GM12878 (cell line): ENCODE measurements at regions not wholly inside any gene's neighbourhood (a gene's known extent, or its start where the extent isn't known, plus 50 kb on each side); places are given as distances from the start of the nearest gene placed in this dataset.

Experiments used
- ATAC-seq: fragments of 200-7000 bp; cut with Tn5 transposase; 3 replicates; pipeline ENCODE4 v1.9.1; 2020; ENCODE audit warnings: mild to moderate bottlenecking, moderate library complexity
- BruUV-seq: library from RNA; stranded (reverse); fragments of 400-500 nt; replicated peaks from 2 replicates; lab custom pipeline; 2021; lab: Mats Ljungman, UMichigan
- CTCF ChIA-PET: fragments of 300-600 bp; sonication (Branson Sonifier 250); formaldehyde crosslinking; extraction: SDS; loops from one replicate; lab custom pipeline; 2021; ENCODE audit warnings: inconsistent platforms; lab: Yijun Ruan, JAX
- POLR2A ChIA-PET: fragments of 350-600 bp; formaldehyde crosslinking; extraction: SDS; loops from one replicate; lab custom pipeline; 2021; ENCODE audit warnings: inconsistent platforms; lab: Charles Lee
- RAD21 ChIA-PET: fragments of 300-600 bp; sonication (Branson Sonifier 250); formaldehyde crosslinking; loops from one replicate; lab custom pipeline; 2023; ENCODE audit warnings: antibody characterized with exemption; ENCODE audit not compliant: unreplicated experiment; lab: Charles Lee
- SMC1A ChIA-PET: fragments of 300-600 bp; sonication (Branson Sonifier 250); formaldehyde crosslinking; loops from one replicate; lab custom pipeline; 2023; ENCODE audit not compliant: unreplicated experiment, uncharacterized antibody; lab: Charles Lee
- DNase-seq: peaks from one replicate; pipeline ENCODE4 v3.0.0-alpha.2; 2011; ENCODE audit warnings: low read depth, low spot score
- FAIRE-seq: peaks from 3 replicates; lab custom pipeline; 2011; peaks lifted over from hg19 to GRCh38; lab: Jason Lieb, UNC
- H2AFZ ChIP-seq: 2 replicates; pipeline ENCODE4 v1.6.0; 2011; ENCODE audit warnings: low read depth, low read length, control low read depth; ENCODE audit not compliant: control insufficient read depth
- H3K27ac ChIP-seq: 2 replicates; pipeline ENCODE4 v1.5.1; 2011; ENCODE audit warnings: control low read depth; ENCODE audit not compliant: control insufficient read depth, insufficient read depth
- H3K27me3 ChIP-seq, 2 experiments: replicated peaks in 1 of 2; 2 replicates each; pipeline versions ENCODE4 v1.6.0 to v1.6.1; 2011; ENCODE audit warnings: low read length in 1 of 2; ENCODE audit not compliant: control insufficient read depth in 2 of 2, insufficient read depth in 2 of 2
- H3K36me3 ChIP-seq, 2 experiments: 2 replicates each; pipeline ENCODE4 v1.5.1; 2011; ENCODE audit warnings: low read length in 1 of 2; ENCODE audit not compliant: control insufficient read depth in 2 of 2, insufficient read depth in 2 of 2
- H3K4me1 ChIP-seq: 2 replicates; pipeline ENCODE4 v1.6.1; 2011; ENCODE audit warnings: mild to moderate bottlenecking, low read length, moderate library complexity, mixed read lengths; ENCODE audit not compliant: control insufficient read depth, insufficient read depth
- H3K4me2 ChIP-seq: 2 replicates; pipeline ENCODE4 v1.6.0; 2011; ENCODE audit warnings: control low read depth; ENCODE audit not compliant: control insufficient read depth, insufficient read depth
- H3K4me3 ChIP-seq: fragments of 200-600 bp; sonication (generic); 2 replicates; pipeline ENCODE4 v1.5.1; 2016
- H3K79me2 ChIP-seq: 2 replicates; pipeline ENCODE4 v1.6.0; 2011; ENCODE audit warnings: low read length; ENCODE audit not compliant: control insufficient read depth, insufficient read depth
- H3K9ac ChIP-seq: 2 replicates; pipeline ENCODE4 v1.8.0; 2011; ENCODE audit warnings: low read length, control low read depth, mixed read lengths; ENCODE audit not compliant: control insufficient read depth, insufficient read depth
- H3K9me3 ChIP-seq: replicated peaks from 3 replicates; pipeline ENCODE4 v1.5.1; 2011; ENCODE audit warnings: mild to moderate bottlenecking, low read length; ENCODE audit not compliant: control insufficient read depth, insufficient read depth
- H4K20me1 ChIP-seq: 2 replicates; pipeline ENCODE4 v1.6.0; 2011; ENCODE audit not compliant: control insufficient read depth, insufficient read depth
- BRCA1 ChIP-seq: IDR thresholded peaks from 2 replicates; pipeline ENCODE4 v1.6.1; 2011; ENCODE audit warnings: low read depth, low read length, improper control_type of control experiment
- CBX3 ChIP-seq: fragments of 200-600 bp; sonication (generic); IDR thresholded peaks from 2 replicates; pipeline ENCODE4 v1.6.1; 2016; ENCODE audit warnings: low read depth, borderline replicate concordance
- ETV6 ChIP-seq, 2 experiments: fragments of 450-650 bp in 1 of 2; IDR thresholded peaks in 1 of 2; conservative IDR thresholded peaks in 1 of 2; 2 replicates each; pipeline ENCODE4 v1.6.1; 2014; ENCODE audit warnings: antibody characterized with exemption in 1 of 2, borderline replicate concordance in 1 of 2, low read depth in 1 of 2, mild to moderate bottlenecking in 1 of 2, moderate library complexity in 1 of 2
- FOS ChIP-seq: IDR thresholded peaks from 3 replicates; pipeline ENCODE4 v1.6.1; 2011; ENCODE audit warnings: borderline replicate concordance; ENCODE audit not compliant: insufficient read length; ENCODE audit errors: extremely low read depth
- NR2F1 ChIP-seq: fragments of 450-650 bp; conservative IDR thresholded peaks from 2 replicates; pipeline ENCODE4 v1.6.1; 2017; ENCODE audit warnings: mild to moderate bottlenecking
- SIX5 ChIP-seq: IDR thresholded peaks from 2 replicates; pipeline ENCODE4 v1.6.1; 2011; ENCODE audit warnings: mild to moderate bottlenecking, low read depth, low read length, moderate library complexity; ENCODE audit not compliant: severe bottlenecking
- SPI1 ChIP-seq: IDR thresholded peaks from 2 replicates; pipeline ENCODE4 v1.6.1; 2011; ENCODE audit warnings: low read depth, mild to moderate bottlenecking, low read length, moderate library complexity, borderline replicate concordance; ENCODE audit not compliant: insufficient read depth
- STAT3 ChIP-seq: IDR thresholded peaks from 2 replicates; pipeline ENCODE4 v1.6.1; 2011; ENCODE audit warnings: low read depth, low read length, improper control_type of control experiment
- ZNF622 ChIP-seq: fragments of 450-650 bp; IDR thresholded peaks from 2 replicates; pipeline ENCODE4 v1.6.1; 2017; ENCODE audit warnings: mild to moderate bottlenecking, inconsistent platforms
- WGBS: methylation state at CpG from one replicate; pipeline ENCODE4 v1.1.6; 2016; ENCODE audit warnings: low lambda C conversion rate; ENCODE audit not compliant: insufficient replicate concordance, insufficient coverage; ENCODE audit errors: missing lambda C conversion rate; 5-methylcytosine and 5-hydroxymethylcytosine counted together
- in situ Hi-C: fragments of 300-500 bp; cut with MboI; formaldehyde crosslinking; loops from 9 replicates; pipeline ENCODE4 v1.14.3; 2018; ENCODE audit warnings: mixed read lengths
- intact Hi-C: fragments of 100-400 bp; cut with micrococcal nuclease; formaldehyde crosslinking; loops from one replicate; pipeline ENCODE4 v1.14.2; 2022; ENCODE audit not compliant: unreplicated experiment
- TF ChIP-seq, protein P1 (sequence below): fragments of 450-650 bp; IDR thresholded peaks from 2 replicates; pipeline ENCODE4 v1.6.1; 2017; ENCODE audit warnings: low read depth, mild to moderate bottlenecking, moderate library complexity
- TF ChIP-seq, protein P2 (sequence below): fragments of 150-350 bp; IDR thresholded peaks from 2 replicates; pipeline ENCODE4 v1.6.1; 2016; ENCODE audit warnings: low read depth, low read length

DNA sequence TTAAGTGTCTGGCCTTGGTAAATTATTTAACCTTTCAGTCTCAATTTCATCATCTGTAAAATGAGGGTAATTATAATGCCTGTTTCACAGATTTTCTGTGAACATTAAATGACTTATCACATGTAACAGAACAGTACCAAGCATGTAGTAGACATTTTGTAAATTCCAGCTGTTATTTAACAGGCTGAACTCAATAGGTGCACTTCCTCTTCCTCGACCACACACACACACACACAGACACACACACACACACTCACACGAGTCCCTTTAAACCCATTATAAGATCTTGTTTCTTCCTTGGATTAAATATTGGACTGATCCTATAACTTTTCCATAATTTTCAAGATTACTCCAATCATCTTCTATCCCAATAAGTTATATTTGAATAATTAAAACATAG is 53.4 kb upstream of the COL25A1 start:
- H3K9ac ChIP-seq = no peak overlapping the region
- H3K27ac ChIP-seq = no peak overlapping the region
- in situ Hi-C loops = no loop called here
- H3K36me3 ChIP-seq = no peaks in the 10 kb centered on the region
- no TSS peak for BruUV-seq
- no peaks in the 10 kb centered on the region for H3K4me1 ChIP-seq
- ChIA-PET CTCF (interaction anchor here (1.2 kb wide), 1 partner anchor 62 kb away, joined by 3 read pairs; no protein-coding TSS in a partner anchor), RAD21 (interaction anchor here (0.7 kb wide), 1 partner anchor 1157 kb away, joined by 3 read pairs; no protein-coding TSS in a partner anchor), SMC1A (interaction anchor here (0.8 to 1.1 kb wide), 2 partner anchors 15 to 60 kb away, joined by 3 read pairs; no protein-coding TSS in a partner anchor), POLR2A (no interaction called here)
- ATAC-seq (peak; percentile 56; the same call in 2 of the 3 replicates), DNase-seq (no peak), FAIRE-seq (no peak)
- intact Hi-C loops = no loop called here
- peak; percentile 74; the same call in 1 of the 2 replicates for TF ChIP-seq SPI1
- peak; percentile 50 for TF ChIP-seq NR2F1
- no peak for TF ChIP-seq CBX3
- no peaks in the 10 kb centered on the region for H3K27me3 ChIP-seq
- no peak overlapping the region for H3K4me3 ChIP-seq
- H4K20me1 ChIP-seq = no peaks in the 10 kb centered on the region
- H3K4me2 ChIP-seq = no peak overlapping the region
- WGBS = 0% methylated on average over 2 of the region's 2 CpGs
- H2AFZ ChIP-seq = no peak overlapping the region
- H3K79me2 ChIP-seq = no peaks in the 10 kb centered on the region
- H3K9me3 ChIP-seq = no peaks in the 10 kb centered on the region

DNA sequence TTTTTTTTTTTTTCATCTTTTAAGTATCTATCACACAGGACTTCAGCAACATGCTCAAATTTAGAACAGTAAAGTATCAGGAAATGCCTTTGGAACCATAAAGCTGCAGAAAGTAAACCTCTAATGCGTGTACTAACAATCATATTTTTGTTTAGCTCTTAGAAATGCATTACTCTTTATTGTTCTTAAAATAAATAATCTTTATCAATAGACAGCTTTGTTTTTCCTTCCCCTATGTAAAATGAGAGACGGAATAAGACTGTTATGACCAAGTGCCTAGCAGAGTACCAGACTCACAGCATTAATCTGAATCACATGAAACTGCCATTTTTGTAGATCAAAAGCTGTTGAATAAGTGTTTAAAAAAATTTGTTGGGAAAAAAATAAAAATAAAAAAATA is 50.5 kb upstream of the COL25A1 start:
- FAIRE-seq = no peak
- RAD21 ChIA-PET = no interaction called here
- no peak for ATAC-seq
- no peak for TF ChIP-seq STAT3
- TF ChIP-seq, protein P1, sequence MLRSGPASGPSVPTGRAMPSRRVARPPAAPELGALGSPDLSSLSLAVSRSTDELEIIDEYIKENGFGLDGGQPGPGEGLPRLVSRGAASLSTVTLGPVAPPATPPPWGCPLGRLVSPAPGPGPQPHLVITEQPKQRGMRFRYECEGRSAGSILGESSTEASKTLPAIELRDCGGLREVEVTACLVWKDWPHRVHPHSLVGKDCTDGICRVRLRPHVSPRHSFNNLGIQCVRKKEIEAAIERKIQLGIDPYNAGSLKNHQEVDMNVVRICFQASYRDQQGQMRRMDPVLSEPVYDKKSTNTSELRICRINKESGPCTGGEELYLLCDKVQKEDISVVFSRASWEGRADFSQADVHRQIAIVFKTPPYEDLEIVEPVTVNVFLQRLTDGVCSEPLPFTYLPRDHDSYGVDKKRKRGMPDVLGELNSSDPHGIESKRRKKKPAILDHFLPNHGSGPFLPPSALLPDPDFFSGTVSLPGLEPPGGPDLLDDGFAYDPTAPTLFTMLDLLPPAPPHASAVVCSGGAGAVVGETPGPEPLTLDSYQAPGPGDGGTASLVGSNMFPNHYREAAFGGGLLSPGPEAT = no peak
- no peak for TF ChIP-seq FOS
- TF ChIP-seq ETV6 (conservative IDR thresholded peaks at IDR 0.05 in 1 of 2, IDR thresholded peaks at IDR 0.05 in 1 of 2; ENCODE audit: borderline replicate concordance in 1 of 2, low read depth in 1 of 2) = no peak
- TF ChIP-seq, protein P2, sequence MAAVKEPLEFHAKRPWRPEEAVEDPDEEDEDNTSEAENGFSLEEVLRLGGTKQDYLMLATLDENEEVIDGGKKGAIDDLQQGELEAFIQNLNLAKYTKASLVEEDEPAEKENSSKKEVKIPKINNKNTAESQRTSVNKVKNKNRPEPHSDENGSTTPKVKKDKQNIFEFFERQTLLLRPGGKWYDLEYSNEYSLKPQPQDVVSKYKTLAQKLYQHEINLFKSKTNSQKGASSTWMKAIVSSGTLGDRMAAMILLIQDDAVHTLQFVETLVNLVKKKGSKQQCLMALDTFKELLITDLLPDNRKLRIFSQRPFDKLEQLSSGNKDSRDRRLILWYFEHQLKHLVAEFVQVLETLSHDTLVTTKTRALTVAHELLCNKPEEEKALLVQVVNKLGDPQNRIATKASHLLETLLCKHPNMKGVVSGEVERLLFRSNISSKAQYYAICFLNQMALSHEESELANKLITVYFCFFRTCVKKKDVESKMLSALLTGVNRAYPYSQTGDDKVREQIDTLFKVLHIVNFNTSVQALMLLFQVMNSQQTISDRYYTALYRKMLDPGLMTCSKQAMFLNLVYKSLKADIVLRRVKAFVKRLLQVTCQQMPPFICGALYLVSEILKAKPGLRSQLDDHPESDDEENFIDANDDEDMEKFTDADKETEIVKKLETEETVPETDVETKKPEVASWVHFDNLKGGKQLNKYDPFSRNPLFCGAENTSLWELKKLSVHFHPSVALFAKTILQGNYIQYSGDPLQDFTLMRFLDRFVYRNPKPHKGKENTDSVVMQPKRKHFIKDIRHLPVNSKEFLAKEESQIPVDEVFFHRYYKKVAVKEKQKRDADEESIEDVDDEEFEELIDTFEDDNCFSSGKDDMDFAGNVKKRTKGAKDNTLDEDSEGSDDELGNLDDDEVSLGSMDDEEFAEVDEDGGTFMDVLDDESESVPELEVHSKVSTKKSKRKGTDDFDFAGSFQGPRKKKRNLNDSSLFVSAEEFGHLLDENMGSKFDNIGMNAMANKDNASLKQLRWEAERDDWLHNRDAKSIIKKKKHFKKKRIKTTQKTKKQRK = no peak
- TF ChIP-seq BRCA1 = no peak
- no peak for TF ChIP-seq ZNF622
- no peak for TF ChIP-seq SIX5

More for the DNA sequence above, 50.5 kb upstream of the COL25A1 start:
- SMC1A ChIA-PET = interaction anchor here (1.1 kb wide), 1 partner anchor 33 kb away, joined by 4 read pairs; no protein-coding TSS in a partner anchor
- Histone ChIP-seq H3K79me2 (no peaks in the 10 kb centered on the region), H4K20me1 (no peaks in the 10 kb centered on the region), H3K4me1 (no peaks in the 10 kb centered on the region), H3K4me3 (no peak overlapping the region), H3K27me3 (no peaks in the 10 kb centered on the region), H3K27ac (no peak overlapping the region), H2AFZ (no peak overlapping the region), H3K9me3 (no peaks in the 10 kb centered on the region), H3K9ac (no peak overlapping the region), H3K4me2 (no peak overlapping the region), H3K36me3 (no peaks in the 10 kb centered on the region)
- intact Hi-C loops (no loop called here), in situ Hi-C loops (no loop called here)
- CTCF ChIA-PET = no interaction called here
- DNase-seq = no peak
- no TSS peak for BruUV-seq
- WGBS = 13% methylated on average over 2 of the region's 2 CpGs
- POLR2A ChIA-PET = no interaction called here
